SH-SY5Y (cell line): ENCODE measurements at regions not wholly inside any gene's neighbourhood (a gene's known extent, or its start where the extent isn't known, plus 50 kb on each side); places are given as distances from the start of the nearest gene placed in this dataset.

Experiments
- GATA2 ChIP-seq: IDR thresholded peaks from 2 replicates; pipeline ENCODE4 v1.6.1; 2011; ENCODE audit warnings: mild to moderate bottlenecking, low read depth, low read length
- GATA3 ChIP-seq: IDR thresholded peaks from 2 replicates; pipeline ENCODE4 v1.6.1; 2011; ENCODE audit warnings: low read depth, mild to moderate bottlenecking, low read length, moderate library complexity

DNA sequence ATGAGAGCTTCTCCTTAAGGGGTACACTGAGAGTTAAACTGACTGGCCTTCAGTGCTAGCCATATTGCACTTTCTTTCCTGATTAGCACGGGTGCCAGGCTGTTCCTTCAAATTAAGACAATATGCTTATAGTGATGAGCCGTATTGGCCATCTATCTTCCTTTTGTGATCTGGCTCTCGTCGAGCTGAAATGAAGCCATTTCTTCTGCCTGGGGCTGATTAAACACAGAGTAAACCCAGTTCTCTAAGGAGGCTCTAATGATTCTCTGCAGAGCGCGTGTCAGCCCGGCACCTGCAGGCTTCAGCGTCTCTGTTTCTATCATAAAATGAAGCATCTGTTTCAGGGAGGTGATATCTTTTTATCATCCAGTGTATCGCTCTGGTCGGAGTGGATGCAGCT, 107.5 kb upstream of the NR2F2 start:
- TF ChIP-seq GATA2 (no peak), GATA3 (no peak)
